Spleen (tissue), 7 donors: ENCODE measurements at regions not wholly inside any gene's neighbourhood (a gene's known extent, or its start where the extent isn't known, plus 50 kb on each side); places are given as distances from the start of the nearest gene placed in this dataset.

Source experiments
- POLR2A ChIP-seq, 3 donors: fragments of 450-650 bp; IDR thresholded peaks; one replicate each; pipeline ENCODE4 v1.5.1; 2017; ENCODE audit warnings: antibody characterized with exemption in 3 of 3, mild to moderate bottlenecking in 1 of 3
- TF ChIP-seq, protein P1 (sequence below), 11 experiments: fragments of 200-600 bp in 7 of 11; fragments of 450-650 bp in 4 of 11; sonication (generic) in 4 of 11; IDR thresholded peaks in 8 of 11; conservative IDR thresholded peaks in 3 of 11; 1 replicate in 7 of 11; 2 replicates in 4 of 11; pipeline versions ENCODE4 v1.4.0 to v1.8.0; 2016 to 2021; ENCODE audit warnings: antibody characterized with exemption in 11 of 11, inconsistent platforms in 4 of 11, mild to moderate bottlenecking in 1 of 11
- donor health status: DM: no; HTN: no; CAD: no; lungs with moderate emphysema.
- donor health status: DM: no; HTN: no; CAD: no.
- donor health status: DM: no; HTN: no; CAD: no.

DNA sequence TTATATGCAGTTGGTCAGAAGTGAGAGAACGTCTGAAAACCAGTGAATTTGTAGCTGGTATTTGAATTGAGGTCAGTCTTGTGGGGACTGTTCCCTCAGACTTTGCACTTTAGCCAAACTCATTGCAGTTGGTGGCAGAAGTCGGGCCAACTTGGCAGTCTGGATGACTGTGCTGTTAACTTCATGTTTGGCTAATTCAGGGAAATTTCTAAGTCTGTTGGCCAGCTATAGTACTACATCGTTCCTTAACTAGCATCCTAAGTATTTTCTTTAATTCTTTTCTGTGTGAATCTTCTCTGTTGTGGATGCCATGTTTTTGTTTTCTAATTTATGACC, 806.8 kb upstream of the GCFC2 start:
- TF ChIP-seq, protein P1, sequence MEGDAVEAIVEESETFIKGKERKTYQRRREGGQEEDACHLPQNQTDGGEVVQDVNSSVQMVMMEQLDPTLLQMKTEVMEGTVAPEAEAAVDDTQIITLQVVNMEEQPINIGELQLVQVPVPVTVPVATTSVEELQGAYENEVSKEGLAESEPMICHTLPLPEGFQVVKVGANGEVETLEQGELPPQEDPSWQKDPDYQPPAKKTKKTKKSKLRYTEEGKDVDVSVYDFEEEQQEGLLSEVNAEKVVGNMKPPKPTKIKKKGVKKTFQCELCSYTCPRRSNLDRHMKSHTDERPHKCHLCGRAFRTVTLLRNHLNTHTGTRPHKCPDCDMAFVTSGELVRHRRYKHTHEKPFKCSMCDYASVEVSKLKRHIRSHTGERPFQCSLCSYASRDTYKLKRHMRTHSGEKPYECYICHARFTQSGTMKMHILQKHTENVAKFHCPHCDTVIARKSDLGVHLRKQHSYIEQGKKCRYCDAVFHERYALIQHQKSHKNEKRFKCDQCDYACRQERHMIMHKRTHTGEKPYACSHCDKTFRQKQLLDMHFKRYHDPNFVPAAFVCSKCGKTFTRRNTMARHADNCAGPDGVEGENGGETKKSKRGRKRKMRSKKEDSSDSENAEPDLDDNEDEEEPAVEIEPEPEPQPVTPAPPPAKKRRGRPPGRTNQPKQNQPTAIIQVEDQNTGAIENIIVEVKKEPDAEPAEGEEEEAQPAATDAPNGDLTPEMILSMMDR (IDR thresholded peaks at IDR 0.05 in 8 of 11, conservative IDR thresholded peaks at IDR 0.05 in 3 of 11), result no peak
- no peak for TF ChIP-seq POLR2A (IDR thresholded peaks at IDR 0.05)
